ENCODE measurements at regions not wholly inside any gene's neighbourhood (a gene's known extent, or its start where the extent isn't known, plus 50 kb on each side); places are given as distances from the start of the nearest gene placed in this dataset.

DNA sequence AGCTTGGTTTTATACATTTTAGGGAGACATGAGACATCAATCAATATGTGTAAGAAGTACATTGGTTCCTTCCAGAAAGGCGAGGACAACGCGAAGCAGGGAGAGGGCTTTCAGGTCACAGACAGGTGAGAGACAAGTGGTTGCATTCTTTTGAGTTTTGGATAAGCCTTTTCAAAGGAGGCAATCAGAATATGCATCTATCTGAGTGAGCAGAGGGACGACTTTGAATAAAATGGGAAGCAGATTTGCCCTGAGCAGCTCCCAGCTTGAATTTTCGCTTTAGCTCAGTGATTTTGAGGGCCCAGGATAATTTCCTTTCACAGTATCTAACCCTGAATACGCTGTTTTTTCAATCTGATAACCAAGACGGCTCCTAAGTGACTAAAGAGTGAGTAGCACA is 82.5 kb upstream of the MYO3A start:
- TF ChIP-seq POLR2AphosphoS5 (IDR thresholded peaks at IDR 0.05) (no peak), POLR2A (IDR thresholded peaks at IDR 0.05) (no peak), EP300 (IDR thresholded peaks at IDR 0.05) (no peak)
- TF ChIP-seq, protein P1, sequence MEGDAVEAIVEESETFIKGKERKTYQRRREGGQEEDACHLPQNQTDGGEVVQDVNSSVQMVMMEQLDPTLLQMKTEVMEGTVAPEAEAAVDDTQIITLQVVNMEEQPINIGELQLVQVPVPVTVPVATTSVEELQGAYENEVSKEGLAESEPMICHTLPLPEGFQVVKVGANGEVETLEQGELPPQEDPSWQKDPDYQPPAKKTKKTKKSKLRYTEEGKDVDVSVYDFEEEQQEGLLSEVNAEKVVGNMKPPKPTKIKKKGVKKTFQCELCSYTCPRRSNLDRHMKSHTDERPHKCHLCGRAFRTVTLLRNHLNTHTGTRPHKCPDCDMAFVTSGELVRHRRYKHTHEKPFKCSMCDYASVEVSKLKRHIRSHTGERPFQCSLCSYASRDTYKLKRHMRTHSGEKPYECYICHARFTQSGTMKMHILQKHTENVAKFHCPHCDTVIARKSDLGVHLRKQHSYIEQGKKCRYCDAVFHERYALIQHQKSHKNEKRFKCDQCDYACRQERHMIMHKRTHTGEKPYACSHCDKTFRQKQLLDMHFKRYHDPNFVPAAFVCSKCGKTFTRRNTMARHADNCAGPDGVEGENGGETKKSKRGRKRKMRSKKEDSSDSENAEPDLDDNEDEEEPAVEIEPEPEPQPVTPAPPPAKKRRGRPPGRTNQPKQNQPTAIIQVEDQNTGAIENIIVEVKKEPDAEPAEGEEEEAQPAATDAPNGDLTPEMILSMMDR (IDR thresholded peaks at IDR 0.05): no peak
